Mucosa of descending colon (tissue), 3 donors: ENCODE measurements at regions not wholly inside any gene's neighbourhood (a gene's known extent, or its start where the extent isn't known, plus 50 kb on each side); places are given as distances from the start of the nearest gene placed in this dataset.

Experiments
- ATAC-seq: fragments of 200-7000 bp; cut with Tn5 transposase; one replicate; pipeline ENCODE4 v1.9.1; 2020; ENCODE audit warnings: mild to moderate bottlenecking, moderate library complexity
- DNase-seq, 3 donors: peaks; one replicate each; pipeline ENCODE4 v3.0.0-alpha.2; 2020
- H3K36me3 ChIP-seq: fragments of 200-600 bp; one replicate; pipeline ENCODE4 v1.8.0; 2021; ENCODE audit warnings: low read depth, mild to moderate bottlenecking
- H3K4me1 ChIP-seq: fragments of 200-600 bp; one replicate; pipeline ENCODE4 v1.8.0; 2021; ENCODE audit warnings: low read depth, mild to moderate bottlenecking
- H3K4me3 ChIP-seq: fragments of 200-600 bp; one replicate; pipeline ENCODE4 v1.8.0; 2021; ENCODE audit warnings: mild to moderate bottlenecking
- H3K9me3 ChIP-seq: fragments of 200-600 bp; one replicate; pipeline ENCODE4 v1.8.0; 2021; ENCODE audit warnings: mild to moderate bottlenecking
- CTCF ChIP-seq: fragments of 200-600 bp; IDR thresholded peaks from one replicate; pipeline ENCODE4 v1.8.0; 2022; ENCODE audit warnings: antibody characterized with exemption, mild to moderate bottlenecking
- intact Hi-C, 2 donors: fragments of 100-400 bp; cut with DNase I in 1 of 2; cut with micrococcal nuclease in 1 of 2; formaldehyde crosslinking; loops; one replicate each; pipeline versions ENCODE4 v1.11.0 to v1.11.1; 2022; cut with DNase I, micrococcal nuclease
- donor health status: DM: no; HTN: no; CAD: no; lungs with moderate emphysema.
- donor health status: DM: no; HTN: no; CAD: no.
- donor health status: DM: no; HTN: yes; CAD: no.

GRCh38 chr9:7879551-7880245, 80.1 kb upstream of the DMAC1 start:
- H3K9me3 ChIP-seq, result no peaks in the 10 kb centered on the region
- no peaks in the 10 kb centered on the region for H3K4me1 ChIP-seq
- DNase-seq, result no peak
- H3K4me3 ChIP-seq, result no peak overlapping the region
- H3K36me3 ChIP-seq, result no peaks in the 10 kb centered on the region
- intact Hi-C loops, result no loop called here
- no peak for TF ChIP-seq CTCF
- ATAC-seq, result no peak

GRCh38 chr9:7871977-7872730, 72.6 kb upstream of the DMAC1 start:
- intact Hi-C loops, result no loop called here
- no peak for TF ChIP-seq CTCF
- H3K4me1 ChIP-seq, result no peaks in the 10 kb centered on the region
- no peaks in the 10 kb centered on the region for H3K36me3 ChIP-seq
- no peaks in the 10 kb centered on the region for H3K9me3 ChIP-seq
- no peak overlapping the region for H3K4me3 ChIP-seq
- DNase-seq (no peak), ATAC-seq (no peak)

- Histone ChIP-seq H3K9me3 (no peaks in the 10 kb centered on the region), H3K4me3 (no peak overlapping the region), H3K36me3 (no peaks in the 10 kb centered on the region), H3K4me1 (no peaks in the 10 kb centered on the region)
- intact Hi-C loops, result no loop called here
- DNase-seq (no peak), ATAC-seq (no peak)
- TF ChIP-seq CTCF, result no peak
These were observed 69.8 kb upstream of the DMAC1 start for GRCh38 chr9:7869340-7869739.

GRCh38 chr9:7862170-7862569, 62.6 kb upstream of the DMAC1 start:
- ATAC-seq (peak; percentile 66), DNase-seq (peak in 1 of 3 donors; percentile 19)
- H3K4me3 ChIP-seq, result no peak overlapping the region
- TF ChIP-seq CTCF, result no peak
- no peaks in the 10 kb centered on the region for H3K9me3 ChIP-seq
- intact Hi-C loops, result no loop called here
- no peaks in the 10 kb centered on the region for H3K4me1 ChIP-seq
- H3K36me3 ChIP-seq, result no peaks in the 10 kb centered on the region

GRCh38 chr9:7861086-7861485, 61.5 kb upstream of the DMAC1 start:
- H3K4me3 ChIP-seq, result no peak overlapping the region
- no peak for ATAC-seq
- no peaks in the 10 kb centered on the region for H3K36me3 ChIP-seq
- H3K9me3 ChIP-seq, result no peaks in the 10 kb centered on the region
- no peak for DNase-seq
- no peak for TF ChIP-seq CTCF
- H3K4me1 ChIP-seq, result no peaks in the 10 kb centered on the region
- intact Hi-C loops, result no loop called here
